ENCODE measurements at regions not wholly inside any gene's neighbourhood (a gene's known extent, or its start where the extent isn't known, plus 50 kb on each side); places are given as distances from the start of the nearest gene placed in this dataset.

DNA sequence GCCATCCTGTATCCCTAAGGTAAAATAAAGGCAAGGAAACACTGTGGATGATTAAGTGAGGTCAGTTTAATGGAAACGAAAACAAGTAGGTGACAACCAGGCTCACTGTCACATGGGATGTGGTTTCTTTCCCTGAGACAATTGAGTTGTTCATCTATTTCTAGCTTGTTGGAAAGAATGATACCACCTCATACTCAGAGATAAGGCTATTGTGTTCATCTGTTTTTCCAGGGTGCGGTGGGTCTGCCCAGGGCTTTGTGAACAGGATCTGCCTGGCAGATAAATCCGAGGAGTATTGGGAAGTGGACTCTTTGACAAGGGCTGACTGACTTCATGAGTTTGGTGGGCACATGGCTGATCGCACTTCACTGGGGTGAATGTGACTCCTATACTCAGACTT lies 80.8 kb upstream of the TIAM2 start:
- Histone ChIP-seq H3K4me3 (ENCODE audit: low read depth in 1 of 3, low read length in 3 of 3) (no peak overlapping the region), H3K27ac (ENCODE audit: low read depth in 1 of 2, low read length in 2 of 2) (no peak overlapping the region), H3K9ac (ENCODE audit: low read depth in 1 of 2, low read length in 2 of 2) (no peak overlapping the region), H3K36me3 (ENCODE audit: control insufficient read depth in 4 of 4, insufficient read depth in 3 of 4, low read depth in 1 of 4, low read length in 3 of 4) (no peaks in the 10 kb centered on the region), H3K27me3 (ENCODE audit: control insufficient read depth in 4 of 4, insufficient read depth in 4 of 4, low read length in 3 of 4) (no peaks in the 10 kb centered on the region), H3K9me3 (ENCODE audit: control insufficient read depth in 4 of 4, low read length in 3 of 4) (no peaks in the 10 kb centered on the region), H3K4me1 (ENCODE audit: control insufficient read depth in 4 of 4, insufficient read depth in 4 of 4, low read length in 3 of 4) (no peaks in the 10 kb centered on the region)
- 92% methylated on average over 4 of the region's 4 CpGs for WGBS
- DNase-seq (ENCODE audit: low spot score), result no peak
- TF ChIP-seq HNF4G (IDR thresholded peaks at IDR 0.05), result no peak
- TF ChIP-seq RAD21 (IDR thresholded peaks at IDR 0.05), result no peak
- TF ChIP-seq MAX (IDR thresholded peaks at IDR 0.05), result no peak
- TF ChIP-seq, protein P1, sequence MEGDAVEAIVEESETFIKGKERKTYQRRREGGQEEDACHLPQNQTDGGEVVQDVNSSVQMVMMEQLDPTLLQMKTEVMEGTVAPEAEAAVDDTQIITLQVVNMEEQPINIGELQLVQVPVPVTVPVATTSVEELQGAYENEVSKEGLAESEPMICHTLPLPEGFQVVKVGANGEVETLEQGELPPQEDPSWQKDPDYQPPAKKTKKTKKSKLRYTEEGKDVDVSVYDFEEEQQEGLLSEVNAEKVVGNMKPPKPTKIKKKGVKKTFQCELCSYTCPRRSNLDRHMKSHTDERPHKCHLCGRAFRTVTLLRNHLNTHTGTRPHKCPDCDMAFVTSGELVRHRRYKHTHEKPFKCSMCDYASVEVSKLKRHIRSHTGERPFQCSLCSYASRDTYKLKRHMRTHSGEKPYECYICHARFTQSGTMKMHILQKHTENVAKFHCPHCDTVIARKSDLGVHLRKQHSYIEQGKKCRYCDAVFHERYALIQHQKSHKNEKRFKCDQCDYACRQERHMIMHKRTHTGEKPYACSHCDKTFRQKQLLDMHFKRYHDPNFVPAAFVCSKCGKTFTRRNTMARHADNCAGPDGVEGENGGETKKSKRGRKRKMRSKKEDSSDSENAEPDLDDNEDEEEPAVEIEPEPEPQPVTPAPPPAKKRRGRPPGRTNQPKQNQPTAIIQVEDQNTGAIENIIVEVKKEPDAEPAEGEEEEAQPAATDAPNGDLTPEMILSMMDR (IDR thresholded peaks at IDR 0.05; ENCODE audit: low read depth, low read length, missing input control), result no peak
- TF ChIP-seq FOXA1 (IDR thresholded peaks at IDR 0.05), result no peak
- TF ChIP-seq NR2F2 (IDR thresholded peaks at IDR 0.05), result no peak
- no peak for TF ChIP-seq RXRA (IDR thresholded peaks at IDR 0.05)
- TF ChIP-seq FOXA2 (IDR thresholded peaks at IDR 0.05), result no peak
- no peak for TF ChIP-seq REST (IDR thresholded peaks at IDR 0.05)
- no peak for TF ChIP-seq GABPA (IDR thresholded peaks at IDR 0.05 in 1 of 2, conservative IDR thresholded peaks at IDR 0.05 in 1 of 2)
- no peak for TF ChIP-seq ZBTB33 (IDR thresholded peaks at IDR 0.05)
- no peak for TF ChIP-seq EGR1 (IDR thresholded peaks at IDR 0.05; ENCODE audit: low read depth in 2 of 2)
- TF ChIP-seq HNF4A (conservative IDR thresholded peaks at IDR 0.05), result no peak
- TF ChIP-seq YY1 (IDR thresholded peaks at IDR 0.05), result no peak
- TF ChIP-seq JUND (IDR thresholded peaks at IDR 0.05), result no peak
- TF ChIP-seq SP1 (IDR thresholded peaks at IDR 0.05), result no peak
- no peak for TF ChIP-seq TAF1 (conservative IDR thresholded peaks at IDR 0.05)

GRCh38 chr6:154916857-154917256 lies 78.3 kb upstream of the TIAM2 start:
- H3K27me3 ChIP-seq (ENCODE audit: control insufficient read depth in 4 of 4, insufficient read depth in 4 of 4, low read length in 3 of 4), result no peaks in the 10 kb centered on the region
- no peaks in the 10 kb centered on the region for H3K9me3 ChIP-seq (ENCODE audit: control insufficient read depth in 4 of 4, low read length in 3 of 4)
- DNase-seq (ENCODE audit: low spot score), result no peak
- no peak overlapping the region for H3K27ac ChIP-seq (ENCODE audit: low read depth in 1 of 2, low read length in 2 of 2)
- no peak for TF ChIP-seq MAX (IDR thresholded peaks at IDR 0.05)
- no peak for TF ChIP-seq RXRA (IDR thresholded peaks at IDR 0.05)
- no peak for TF ChIP-seq EGR1 (IDR thresholded peaks at IDR 0.05; ENCODE audit: low read depth in 2 of 2)
- TF ChIP-seq RAD21 (IDR thresholded peaks at IDR 0.05), result no peak
- no peak for TF ChIP-seq REST (IDR thresholded peaks at IDR 0.05)
- TF ChIP-seq HNF4G (IDR thresholded peaks at IDR 0.05), result no peak
- no peak for TF ChIP-seq FOXA2 (IDR thresholded peaks at IDR 0.05)
- H3K4me1 ChIP-seq (ENCODE audit: control insufficient read depth in 4 of 4, insufficient read depth in 4 of 4, low read length in 3 of 4), result no peaks in the 10 kb centered on the region
- no peaks in the 10 kb centered on the region for H3K36me3 ChIP-seq (ENCODE audit: control insufficient read depth in 4 of 4, insufficient read depth in 3 of 4, low read depth in 1 of 4, low read length in 3 of 4)
- no peak overlapping the region for H3K9ac ChIP-seq (ENCODE audit: low read depth in 1 of 2, low read length in 2 of 2)
- 92% methylated on average over 5 of the region's 5 CpGs for WGBS
- H3K4me3 ChIP-seq (ENCODE audit: low read depth in 1 of 3, low read length in 3 of 3), result no peak overlapping the region
